HG02571 (cell line): ENCODE measurements at regions not wholly inside any gene's neighbourhood (a gene's known extent, or its start where the extent isn't known, plus 50 kb on each side); places are given as distances from the start of the nearest gene placed in this dataset.
"Not testable (repeated sequence)": the region's sequence is repeated elsewhere in the genome, so short reads cannot be mapped to it uniquely, and the experiment has no call there.

ENCODE experiments used
- ATAC-seq: cut with Tn5 transposase; IDR thresholded peaks from one replicate; pipeline ENCODE4 v1.9.1; 2021; ENCODE audit warnings: mild to moderate bottlenecking, moderate library complexity; ENCODE audit not compliant: unreplicated experiment

- no peak for ATAC-seq
Measured at GRCh38 chr2:16102358-16102975, 162.1 kb downstream of the MYCN start.

DNA sequence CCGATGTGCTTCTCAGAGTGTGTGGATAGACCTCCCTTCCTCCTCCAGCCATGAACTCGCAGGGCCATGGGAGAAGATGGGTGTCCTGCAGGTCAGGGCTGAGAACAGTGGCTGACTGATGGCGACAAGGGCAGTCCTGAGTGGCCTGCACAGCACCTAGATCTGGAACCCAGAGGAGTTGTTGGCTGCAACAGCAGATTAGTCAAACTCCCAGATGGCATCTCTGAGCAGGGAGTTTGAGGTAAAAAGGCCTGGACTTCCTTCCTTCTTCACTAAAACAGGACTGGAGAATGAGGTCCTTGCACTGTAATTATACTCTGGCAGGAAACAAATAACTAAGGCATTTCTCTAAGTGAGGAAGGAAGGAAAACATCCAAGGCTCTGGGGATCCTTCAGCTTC, 160.8 kb downstream of the MYCN start:
- ATAC-seq = no peak

DNA sequence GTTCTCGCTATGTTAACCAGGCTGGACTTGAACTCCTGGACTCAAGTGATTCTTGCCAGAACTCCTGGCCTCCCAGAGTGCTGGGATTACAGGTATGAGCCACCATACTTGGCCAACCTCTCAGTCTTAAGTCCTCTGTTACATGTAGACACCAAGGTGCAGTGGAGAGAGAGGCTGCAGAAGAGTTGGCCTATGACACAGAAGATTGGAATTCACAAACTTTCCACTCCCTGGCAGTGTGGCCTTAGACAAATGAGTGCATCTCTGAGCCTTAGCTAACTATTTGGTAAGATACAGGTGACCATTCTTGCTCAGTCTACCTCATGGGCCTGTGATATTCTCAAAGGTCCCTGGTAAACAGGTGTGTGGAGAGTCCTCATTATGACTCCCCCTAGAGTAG, 159.7 kb downstream of the MYCN start:
- ATAC-seq = no peak

DNA sequence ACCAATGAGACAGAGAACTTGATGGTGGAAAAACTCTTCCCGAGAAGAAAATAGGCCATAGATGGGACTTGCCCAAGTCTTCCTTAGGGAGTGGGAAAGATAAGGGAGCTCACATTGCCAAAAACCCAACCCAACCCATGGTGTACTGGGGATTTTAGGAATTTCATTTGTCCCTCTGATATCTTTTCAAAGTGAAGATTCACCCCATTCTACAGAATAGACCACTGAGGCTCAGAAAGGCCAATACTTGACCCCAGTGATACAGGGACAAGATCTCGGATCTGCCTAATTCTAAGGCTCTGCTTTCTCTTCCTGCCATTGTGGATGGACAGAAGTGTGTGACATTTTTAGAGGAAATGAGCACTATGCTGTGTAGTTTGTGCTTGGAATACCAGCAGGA, 159.0 kb downstream of the MYCN start:
- ATAC-seq = no peak

DNA sequence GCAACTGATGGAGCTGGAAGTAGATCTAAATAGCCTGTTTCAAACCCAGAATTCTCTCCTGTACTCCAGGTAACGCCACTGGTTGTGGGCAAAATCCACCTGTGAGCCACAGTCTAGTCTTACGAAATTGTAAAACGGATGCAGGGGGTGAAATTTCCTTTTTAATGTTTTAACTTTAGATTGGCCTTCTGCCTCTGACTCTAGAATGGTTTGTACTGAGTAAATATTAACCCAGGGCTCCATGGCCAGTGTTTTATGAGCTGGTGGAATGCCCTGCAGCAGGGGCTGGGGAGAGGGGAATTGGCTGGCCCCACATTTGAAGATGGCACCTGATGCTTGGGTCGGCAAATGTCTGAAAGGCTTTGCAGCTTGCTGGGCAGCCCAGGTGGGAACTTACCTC, 156.6 kb downstream of the MYCN start:
- ATAC-seq = no peak

DNA sequence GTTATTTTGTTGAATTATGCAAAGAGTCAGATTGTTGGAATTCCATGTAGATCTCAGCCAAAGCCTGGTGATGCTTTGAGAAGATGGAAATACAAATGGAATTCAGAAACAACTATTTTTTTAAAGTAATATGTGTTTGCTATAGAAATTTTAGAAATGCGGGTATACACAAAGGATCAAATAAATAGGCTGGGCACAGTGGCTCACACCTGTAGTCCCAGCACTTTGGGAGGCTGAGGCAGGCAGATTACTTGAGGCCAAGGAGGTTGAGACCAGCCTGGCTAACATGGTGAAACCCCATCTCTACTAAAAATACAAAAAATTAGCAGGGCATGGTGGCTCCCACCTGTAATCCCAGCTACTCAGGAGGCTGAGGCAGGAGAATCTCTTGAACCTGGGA, 155.1 kb downstream of the MYCN start:
- not testable (repeated sequence) for ATAC-seq

DNA sequence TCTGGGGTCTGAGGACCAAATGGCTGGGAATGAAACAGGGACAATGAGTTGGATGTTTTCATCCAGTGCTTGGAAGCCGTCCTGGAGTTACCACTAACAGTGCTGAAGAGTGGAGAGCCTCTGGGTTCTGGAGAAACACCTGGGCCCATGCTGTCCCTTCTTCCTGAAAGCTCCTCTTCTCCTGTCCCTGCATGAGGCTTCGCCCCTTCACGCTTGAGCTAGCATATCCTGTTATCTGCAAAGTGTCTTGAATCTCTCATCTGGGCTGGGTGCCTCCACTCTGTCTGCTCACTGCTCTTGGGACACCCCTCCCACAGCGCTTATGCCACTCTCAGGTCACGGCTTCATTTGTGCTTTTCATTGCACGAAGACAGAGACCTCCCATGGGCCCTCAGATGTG, 154.5 kb downstream of the MYCN start:
- no peak for ATAC-seq

- ATAC-seq = no peak
Measured at GRCh38 chr2:16093639-16094529, 153.5 kb downstream of the MYCN start.

GRCh38 chr2:16092861-16093638, 152.7 kb downstream of the MYCN start:
- no peak for ATAC-seq

- ATAC-seq = no peak
Measured at GRCh38 chr2:16091576-16092282, 151.4 kb downstream of the MYCN start.

DNA sequence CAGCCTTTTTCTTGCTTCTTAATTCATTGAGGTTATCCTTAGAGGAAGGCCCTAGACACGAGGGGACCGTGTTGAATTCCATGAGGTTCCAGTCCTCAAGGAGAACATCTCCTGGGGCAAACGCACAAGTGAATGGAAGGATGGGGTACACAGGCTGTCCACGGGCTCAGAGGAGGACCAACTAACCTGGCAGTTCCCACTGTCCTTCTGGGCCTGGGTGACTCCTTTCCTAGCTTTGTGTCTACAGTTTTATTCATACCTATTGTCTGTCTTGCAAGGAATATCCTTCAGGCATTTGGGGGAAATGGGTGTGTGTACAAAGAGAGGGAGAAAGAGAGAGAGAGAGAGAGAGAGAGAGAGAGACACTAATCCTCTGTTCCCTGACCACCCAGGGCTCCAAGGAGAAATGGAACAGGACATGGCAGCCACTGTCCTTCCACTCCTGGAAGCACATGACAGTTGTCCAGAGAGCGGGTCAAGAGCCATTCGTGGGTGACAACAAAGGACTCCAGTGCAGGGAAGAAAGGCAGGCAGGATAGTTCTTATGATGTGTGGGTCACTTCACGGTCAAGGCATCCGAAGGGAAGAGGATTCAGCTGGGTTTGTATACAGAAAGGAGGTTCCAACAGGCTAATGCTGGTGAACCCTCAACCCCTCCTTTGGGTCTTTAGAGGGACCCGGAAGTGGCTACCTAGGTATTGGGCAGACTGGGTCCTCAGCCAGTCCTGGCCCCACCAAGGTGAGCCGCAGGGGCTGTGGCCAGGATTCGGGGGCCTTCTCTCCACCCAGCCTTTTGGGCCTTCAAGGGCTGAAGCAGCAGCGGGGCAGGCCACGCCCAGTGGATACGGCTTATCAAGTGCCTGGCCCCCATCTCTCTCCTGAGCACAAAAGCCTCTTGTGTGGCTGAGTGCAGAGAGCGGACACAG, 150.6 kb downstream of the MYCN start:
- no peak for ATAC-seq

GRCh38 chr2:16089491-16089890, 149.1 kb downstream of the MYCN start:
- ATAC-seq = not testable (repeated sequence)

GRCh38 chr2:16088802-16089112, 148.4 kb downstream of the MYCN start:
- no peak for ATAC-seq

GRCh38 chr2:16088035-16088801, 147.9 kb downstream of the MYCN start:
- ATAC-seq = no peak

DNA sequence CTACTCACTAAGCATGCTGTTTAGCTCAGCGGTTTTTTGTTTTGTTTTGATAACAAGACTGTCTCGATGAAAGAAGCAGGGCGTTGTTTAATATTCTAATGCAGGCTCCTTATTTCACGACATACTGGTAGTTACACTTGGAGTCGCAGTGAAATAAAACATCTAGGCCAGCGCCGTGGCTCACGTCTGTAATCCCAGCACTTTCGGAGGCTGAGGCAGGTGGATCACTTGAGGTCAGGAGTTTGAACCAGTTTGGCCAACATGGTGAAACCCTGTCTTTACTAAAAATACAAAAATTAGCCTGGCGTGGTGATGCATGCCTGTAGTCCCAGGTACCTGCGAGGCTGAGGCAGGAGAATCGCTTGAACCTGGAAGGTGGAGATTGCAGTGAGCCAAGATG, 145.8 kb downstream of the MYCN start:
- not testable (repeated sequence) for ATAC-seq

- ATAC-seq = no peak
Measured at GRCh38 chr2:16085073-16085472, 144.7 kb downstream of the MYCN start.

GRCh38 chr2:16084274-16084673, 143.9 kb downstream of the MYCN start:
- ATAC-seq = no peak

DNA sequence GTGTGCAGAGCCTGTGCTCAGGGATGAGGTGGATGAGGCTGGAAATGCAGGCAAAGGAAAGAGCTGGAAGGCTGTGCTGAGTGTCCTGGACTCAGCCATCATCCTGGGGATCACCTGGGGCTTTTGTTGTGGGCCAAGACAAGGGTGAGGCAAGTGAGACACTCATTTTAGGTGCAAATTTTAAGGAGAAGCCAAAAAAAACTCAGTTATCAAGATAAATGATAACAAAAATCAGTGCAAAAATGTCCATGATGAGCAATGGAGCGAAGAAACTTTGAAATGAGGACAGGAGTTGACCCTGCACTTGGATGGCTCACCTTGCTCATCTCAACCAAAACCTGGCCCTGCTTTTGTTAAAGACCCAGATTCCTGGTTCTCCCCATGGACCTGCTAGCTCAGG, 141.9 kb downstream of the MYCN start:
- no peak for ATAC-seq
